T-helper 22 cell (primary cell): ENCODE measurements at regions not wholly inside any gene's neighbourhood (a gene's known extent, or its start where the extent isn't known, plus 50 kb on each side); places are given as distances from the start of the nearest gene placed in this dataset.
"Not testable (repeated sequence)": the region's sequence is repeated elsewhere in the genome, so short reads cannot be mapped to it uniquely, and the experiment has no call there.

Experiments
- DNase-seq: peaks from one replicate; pipeline ENCODE4 v3.0.0-alpha.2; 2020; ENCODE audit warnings: low read depth

DNA sequence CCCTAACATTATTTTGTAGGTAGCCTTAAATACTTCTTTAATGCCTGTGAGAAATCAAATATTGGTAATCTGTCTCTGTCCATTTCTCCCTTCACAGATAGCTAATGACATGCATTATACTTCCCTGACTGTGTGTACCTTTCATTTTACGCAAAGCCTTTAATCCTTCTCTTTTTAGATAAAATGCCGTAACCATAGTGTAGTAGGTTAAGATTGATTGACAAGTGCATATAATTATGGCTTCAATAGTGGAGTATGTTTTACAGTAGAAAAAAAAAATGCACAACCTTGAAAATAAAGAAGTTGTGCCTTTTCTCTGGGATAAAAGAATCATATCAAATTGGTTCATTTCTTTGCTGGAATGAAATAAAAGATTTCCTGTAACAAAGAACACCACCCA is 559.6 kb upstream of the GRAMD2B start:
- DNase-seq: no peak

DNA sequence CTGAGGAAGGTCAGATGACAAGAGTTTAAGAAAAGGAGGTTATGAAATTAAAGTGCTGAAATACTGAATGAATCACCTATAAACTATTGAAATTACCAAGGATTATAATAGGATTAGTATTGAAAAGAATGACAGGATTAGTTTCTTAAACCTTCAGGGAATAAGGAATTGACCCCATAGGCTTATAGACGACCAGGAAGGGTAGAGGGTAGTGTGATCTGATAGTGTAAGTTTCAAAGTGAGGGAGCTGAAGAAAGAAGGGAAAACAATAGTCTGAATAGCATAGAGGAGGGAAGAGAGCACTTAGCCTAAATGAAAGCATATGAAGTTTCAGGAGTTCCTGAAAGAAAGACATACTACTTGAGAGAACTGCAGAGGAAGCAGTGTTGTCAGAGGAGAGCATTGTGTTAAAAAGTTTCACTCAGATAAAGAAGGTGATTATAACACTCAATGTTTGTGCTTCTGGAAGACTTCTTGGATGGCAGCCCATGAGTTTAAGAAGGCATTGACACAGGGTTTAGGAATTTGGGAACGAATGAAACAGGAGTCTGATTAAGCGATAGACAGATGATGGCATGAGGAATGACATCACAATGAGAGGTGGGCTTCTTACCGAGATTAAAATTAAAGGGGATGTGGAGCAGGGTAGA is 557.9 kb upstream of the GRAMD2B start:
- no peak for DNase-seq

GRCh38 chr5:125868036-125868435 is 555.2 kb upstream of the GRAMD2B start:
- no peak for DNase-seq

DNA sequence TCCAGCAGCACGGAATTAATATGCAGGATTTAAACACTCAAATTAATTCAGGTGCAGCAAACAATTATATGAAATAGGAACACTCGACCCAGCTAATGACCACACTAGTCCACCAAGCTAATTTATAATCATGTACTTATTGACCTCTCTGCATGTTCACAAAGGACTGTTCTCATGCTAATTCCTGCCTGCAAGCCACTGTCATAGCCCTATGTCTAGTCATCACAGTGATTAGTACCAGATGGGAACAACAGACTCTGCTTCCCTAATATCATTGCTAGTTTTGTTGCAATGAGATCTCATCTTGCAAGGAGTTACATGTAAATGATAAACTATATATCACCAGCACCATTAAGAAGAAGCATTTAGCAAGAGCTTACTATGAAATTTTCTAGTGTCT is 553.0 kb upstream of the GRAMD2B start:
- no peak for DNase-seq

DNA sequence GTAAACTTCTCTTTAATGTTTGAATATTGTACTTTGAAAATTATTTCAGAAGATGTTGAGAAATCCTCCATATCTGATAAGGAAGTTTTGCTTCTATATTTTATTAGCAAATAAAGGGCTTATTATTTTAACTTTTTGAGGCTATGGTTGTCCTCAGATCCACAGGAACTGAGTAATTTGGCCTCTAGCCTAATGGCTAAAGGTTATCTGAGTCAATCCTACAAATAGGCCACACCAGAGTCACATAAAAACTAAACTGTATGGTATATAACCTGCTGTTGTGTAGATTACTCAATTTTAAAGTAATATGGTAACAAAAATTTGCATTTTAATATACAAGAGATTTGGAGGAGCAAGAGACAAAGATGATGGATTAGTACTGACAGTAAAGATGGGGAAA is 549.2 kb upstream of the GRAMD2B start:
- DNase-seq: no peak

DNA sequence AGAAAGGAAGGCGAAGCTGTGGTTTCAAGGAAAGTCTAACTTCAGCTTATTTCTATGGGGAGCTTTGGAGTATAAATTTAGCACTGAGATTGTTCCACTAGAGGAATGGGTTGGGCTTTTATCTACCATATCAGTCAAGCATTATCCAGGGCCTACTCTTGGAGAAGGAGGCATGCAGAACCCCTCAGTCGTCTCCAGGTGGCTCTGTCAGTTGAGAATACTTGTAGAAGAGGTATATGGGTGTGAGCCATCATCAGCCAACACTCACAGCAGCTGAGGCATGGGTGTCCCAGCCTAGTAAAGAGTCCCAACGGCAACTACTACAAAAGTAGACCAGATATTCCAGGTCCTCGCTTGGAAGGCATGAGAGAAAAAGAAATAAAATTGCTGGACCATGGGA is 548.5 kb upstream of the GRAMD2B start:
- DNase-seq: no peak

- no peak for DNase-seq
Observed at GRCh38 chr5:125877248-125877647, 546.0 kb upstream of the GRAMD2B start.

GRCh38 chr5:125882061-125882460 is 541.1 kb upstream of the GRAMD2B start:
- no peak for DNase-seq

DNA sequence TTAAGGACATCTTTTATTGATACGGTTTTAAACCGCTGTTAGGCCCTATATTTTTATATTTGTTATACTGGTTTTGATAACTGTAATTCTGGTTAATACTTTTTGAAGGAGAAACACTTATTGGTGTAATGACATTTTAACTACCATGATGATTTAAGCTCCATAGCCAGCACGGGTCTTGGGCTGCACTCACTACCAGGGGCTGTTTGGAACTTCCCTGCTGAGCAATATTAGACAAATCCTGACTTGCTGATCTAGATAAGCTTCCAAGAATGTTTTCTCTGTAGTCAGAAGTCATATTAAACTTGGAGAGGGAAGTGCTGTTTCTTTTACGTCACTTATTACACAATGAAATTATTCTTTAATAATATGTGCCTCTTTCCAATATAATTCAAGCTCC is 540.0 kb upstream of the GRAMD2B start:
- DNase-seq: no peak

DNA sequence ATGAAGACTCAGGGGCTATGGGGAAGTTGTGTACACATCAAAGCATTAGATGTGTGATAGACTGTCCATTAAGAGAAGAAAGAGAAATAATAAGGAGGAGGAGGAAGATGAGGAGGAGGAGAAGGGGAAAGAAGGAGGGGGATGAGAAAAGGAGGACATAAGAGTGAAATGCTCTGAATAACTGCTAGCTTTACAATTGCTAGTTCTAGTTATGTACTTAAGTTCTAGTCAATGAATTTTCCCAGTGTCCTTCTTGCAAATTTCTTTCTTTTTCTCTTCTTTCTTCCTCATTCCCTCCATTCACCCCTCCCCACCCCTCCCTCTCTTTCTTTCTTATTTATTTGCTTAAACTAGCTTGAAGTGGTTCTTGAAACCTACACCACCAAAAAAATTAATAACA is 534.9 kb upstream of the GRAMD2B start:
- DNase-seq: no peak

- DNase-seq: no peak
Observed at GRCh38 chr5:125890511-125890931, 532.7 kb upstream of the GRAMD2B start.

DNA sequence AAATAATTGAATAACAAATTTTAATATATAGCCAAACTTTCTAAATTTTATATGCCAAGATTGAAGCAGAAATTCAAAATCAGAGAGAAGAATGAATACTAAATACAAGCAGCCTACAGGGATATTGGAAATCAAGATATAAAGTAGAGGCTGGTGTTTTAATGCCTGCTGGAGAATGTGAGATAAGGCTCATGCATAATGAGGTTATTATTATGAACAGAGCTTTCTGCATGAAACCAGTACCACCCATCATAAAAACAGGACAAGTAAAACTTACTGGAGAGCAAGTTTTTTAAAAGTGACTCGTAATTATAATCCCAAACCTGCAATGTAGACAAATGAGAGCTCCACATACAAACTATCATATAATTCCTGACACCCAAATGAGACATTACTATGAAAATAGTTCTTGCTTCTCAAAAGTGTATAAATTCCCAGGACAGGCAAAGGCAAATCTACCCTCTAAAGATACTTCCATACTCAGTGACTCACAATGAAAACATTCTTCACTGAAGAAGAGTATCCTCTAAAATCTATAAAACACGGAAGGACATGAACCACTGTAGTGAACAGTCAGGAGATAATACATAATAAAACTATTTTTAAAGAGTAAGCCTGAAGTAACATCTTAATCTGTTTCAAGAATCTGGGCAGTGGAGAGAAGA is 532.0 kb upstream of the GRAMD2B start:
- no peak for DNase-seq

- no peak for DNase-seq
Observed at GRCh38 chr5:125894383-125894782, 528.8 kb upstream of the GRAMD2B start.

DNA sequence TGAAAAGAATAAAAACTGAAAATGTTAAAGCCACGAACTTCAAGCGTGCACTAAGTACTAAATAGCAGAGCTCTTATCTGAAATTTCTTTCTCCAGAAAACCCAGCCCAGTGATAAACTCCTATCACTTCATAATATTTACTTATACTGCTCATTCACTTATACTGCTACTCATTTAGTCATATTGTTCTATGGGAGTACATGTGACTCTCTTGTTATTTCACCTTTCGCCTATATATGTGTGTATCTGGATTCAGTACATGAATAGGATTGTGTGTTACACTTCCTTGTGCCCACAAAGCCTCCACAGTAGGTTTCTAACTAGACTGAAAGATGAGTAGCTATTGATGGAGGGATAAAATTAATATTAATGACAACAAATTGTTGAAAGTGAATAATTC is 526.8 kb upstream of the GRAMD2B start:
- DNase-seq: no peak

- DNase-seq: no peak
Observed at GRCh38 chr5:125897089-125897488, 526.1 kb upstream of the GRAMD2B start.

GRCh38 chr5:125898851-125899405 is 524.3 kb upstream of the GRAMD2B start:
- DNase-seq: no peak

GRCh38 chr5:125912028-125912427 is 511.2 kb upstream of the GRAMD2B start:
- DNase-seq: no peak

GRCh38 chr5:125913200-125913599 is 510.0 kb upstream of the GRAMD2B start:
- DNase-seq: no peak

- DNase-seq: no peak
Observed at GRCh38 chr5:125914471-125914870, 508.7 kb upstream of the GRAMD2B start.

DNA sequence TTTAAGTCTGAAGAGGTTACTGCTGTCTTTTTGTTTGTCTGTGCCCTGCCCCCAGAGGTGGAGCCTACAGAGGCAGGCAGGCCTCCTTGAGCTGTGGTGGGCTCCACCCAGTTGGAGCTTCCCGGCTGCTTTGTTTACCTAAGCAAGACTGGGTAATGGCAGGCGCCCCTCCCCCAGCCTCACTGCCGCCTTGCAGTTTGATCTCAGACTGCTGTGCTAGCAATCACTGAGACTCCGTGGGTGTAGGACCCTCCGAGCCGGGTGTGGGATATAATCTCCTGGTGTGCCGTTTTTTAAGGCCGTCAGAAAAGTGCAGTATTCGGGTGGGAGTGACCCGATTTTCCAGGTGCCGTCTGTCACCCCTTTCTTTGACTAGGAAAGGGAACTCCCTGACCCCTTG is 499.3 kb upstream of the GRAMD2B start:
- not testable (repeated sequence) for DNase-seq

DNA sequence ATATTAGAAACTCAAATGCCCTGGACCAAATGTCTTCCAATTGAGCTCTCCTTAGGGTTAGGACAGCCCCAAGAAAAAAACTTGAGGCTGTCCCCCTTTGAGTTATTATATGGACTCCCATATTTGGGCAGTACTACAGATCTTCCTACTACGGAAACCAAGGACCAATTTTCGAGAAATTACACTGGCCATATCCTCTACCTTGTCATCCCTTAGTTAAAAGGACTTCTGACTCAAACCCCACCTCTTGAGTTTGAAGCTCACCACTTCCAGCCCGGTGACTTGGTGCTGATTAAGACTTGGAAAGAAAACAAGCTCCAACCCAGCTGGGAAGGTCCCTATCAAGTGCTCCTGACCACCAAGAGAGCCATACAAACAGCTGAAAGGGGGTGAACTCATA is 497.0 kb upstream of the GRAMD2B start:
- no peak for DNase-seq

DNA sequence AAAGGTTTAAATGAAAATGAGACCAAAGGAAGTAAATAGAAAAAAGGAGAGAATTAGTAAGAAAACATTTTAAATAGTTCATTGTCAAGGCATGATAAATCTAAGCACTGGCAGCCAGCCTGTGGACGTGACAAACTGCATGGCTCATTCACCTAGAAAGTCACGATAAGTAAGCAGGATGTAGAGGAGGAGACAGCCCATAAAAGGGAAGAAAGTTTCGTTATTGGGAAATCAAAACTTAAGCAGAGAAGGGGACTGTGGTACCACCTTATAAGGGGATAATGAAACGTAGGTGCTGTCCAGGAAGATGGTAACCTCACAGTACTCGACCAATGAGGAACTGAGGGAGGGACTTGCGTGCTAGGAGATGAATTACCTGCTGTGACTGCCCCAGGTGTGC is 494.5 kb upstream of the GRAMD2B start:
- no peak for DNase-seq

DNA sequence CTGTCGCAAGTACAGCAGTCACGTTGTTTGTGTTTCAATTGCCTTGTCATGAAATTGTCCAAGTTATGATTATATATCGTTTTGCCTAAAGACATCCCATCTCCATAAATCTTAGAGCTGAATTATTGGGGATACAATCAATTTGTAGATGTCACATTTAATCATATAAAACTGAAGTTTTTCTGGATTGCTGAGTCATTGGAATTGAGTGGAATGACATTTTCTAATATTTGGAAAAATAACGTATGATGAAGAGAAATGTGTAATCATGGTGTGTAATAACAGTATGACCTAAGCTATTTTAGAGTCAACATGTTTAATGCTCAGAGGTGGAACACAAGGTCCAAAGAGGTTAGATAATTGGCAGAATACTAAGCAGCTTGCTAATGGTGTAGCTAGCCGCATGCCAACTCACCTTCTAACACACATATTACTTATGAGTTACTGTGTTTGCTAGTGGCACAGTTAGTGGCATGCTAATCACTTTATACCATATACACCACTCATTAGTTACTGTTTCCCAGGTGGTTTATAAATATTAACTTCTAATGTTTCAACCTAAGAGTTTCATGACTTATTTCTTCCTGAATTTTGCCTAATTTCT is 473.1 kb upstream of the GRAMD2B start:
- DNase-seq: no peak
